ENCODE measurements at regions not wholly inside any gene's neighbourhood (a gene's known extent, or its start where the extent isn't known, plus 50 kb on each side); places are given as distances from the start of the nearest gene placed in this dataset.

DNA sequence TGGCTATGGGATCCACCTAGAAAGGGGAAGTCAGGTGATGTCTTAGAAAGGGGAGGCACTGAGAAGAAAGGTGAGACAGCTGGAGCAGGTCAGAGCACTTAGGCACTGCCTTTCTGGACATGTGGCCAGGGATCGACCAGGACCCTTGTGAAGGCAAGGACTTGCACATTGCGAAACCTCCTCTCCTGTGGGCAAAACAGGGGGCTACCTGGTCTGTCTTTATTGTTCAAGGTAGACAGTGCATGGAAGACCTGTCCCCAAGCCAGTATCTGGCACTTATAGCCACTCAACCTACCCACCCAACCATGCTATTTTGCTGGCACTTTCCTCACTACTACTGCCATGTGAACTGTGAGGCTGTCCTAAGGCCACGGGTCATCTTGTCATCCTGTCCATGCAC, 67.2 kb downstream of the NAV1 start:
- TF ChIP-seq CTCF (IDR thresholded peaks at IDR 0.05; ENCODE audit: low read depth, low read length), result no peak
- no peak for TF ChIP-seq EZH2phosphoT487 (IDR thresholded peaks at IDR 0.05; ENCODE audit: low read depth)

All from OCI-LY3 (cell line).